Fibroblast of lung (primary cell): ENCODE measurements at regions not wholly inside any gene's neighbourhood (a gene's known extent, or its start where the extent isn't known, plus 50 kb on each side); places are given as distances from the start of the nearest gene placed in this dataset.
A peak's percentile ranks its signal among the peaks of the same experiment; 100 is the strongest.

Source experiments
- DNase-seq, 2 donors: peaks; one replicate each; pipeline versions ENCODE4 v3.0.0 to v3.0.0-alpha.2; 2010; ENCODE audit warnings: low read depth in 2 of 2
- H2AFZ ChIP-seq: 2 replicates; pipeline ENCODE4 v1.5.1; 2012; ENCODE audit warnings: low read length, control low read depth, inconsistent platforms
- H3K27ac ChIP-seq: 2 replicates; pipeline ENCODE4 v1.5.1; 2011; ENCODE audit warnings: low read length, control low read depth; ENCODE audit not compliant: insufficient read depth
- H3K27me3 ChIP-seq: 2 replicates; pipeline ENCODE4 v1.5.1; 2011; ENCODE audit warnings: mild to moderate bottlenecking, low read length; ENCODE audit not compliant: control insufficient read depth, insufficient read depth
- H3K36me3 ChIP-seq: 2 replicates; pipeline ENCODE4 v1.5.1; 2011; ENCODE audit warnings: low read length; ENCODE audit not compliant: control insufficient read depth, insufficient read depth
- H3K4me1 ChIP-seq: 2 replicates; pipeline ENCODE4 v1.5.1; 2011; ENCODE audit warnings: low read length; ENCODE audit not compliant: control insufficient read depth, insufficient read depth; ENCODE audit errors: extremely low read depth
- H3K4me2 ChIP-seq: 2 replicates; pipeline ENCODE4 v1.5.1; 2011; ENCODE audit warnings: low read length, control low read depth; ENCODE audit not compliant: insufficient read depth; ENCODE audit errors: extremely low read depth
- H3K4me3 ChIP-seq, 4 experiments: fragments of 200-600 bp in 1 of 4; sonication (generic) in 1 of 4; replicated peaks in 1 of 4; 2 replicates each; pipeline ENCODE4 v1.5.1; 2011 to 2016; ENCODE audit warnings: low read length in 4 of 4, low read depth in 3 of 4, mild to moderate bottlenecking in 3 of 4, control low read depth in 2 of 4, inconsistent platforms in 1 of 4, mixed read lengths in 1 of 4; ENCODE audit not compliant: insufficient read depth in 1 of 4; ENCODE audit errors: control extremely low read depth in 1 of 4
- H3K79me2 ChIP-seq: 2 replicates; pipeline ENCODE4 v1.5.1; 2012; ENCODE audit warnings: mild to moderate bottlenecking, low read length, inconsistent platforms; ENCODE audit not compliant: control insufficient read depth, insufficient read depth
- H3K9ac ChIP-seq: 2 replicates; pipeline ENCODE4 v1.5.1; 2011; ENCODE audit warnings: mild to moderate bottlenecking, low read length, control low read depth; ENCODE audit not compliant: insufficient read depth
- H3K9me3 ChIP-seq: 2 replicates; pipeline ENCODE4 v1.5.1; 2012; ENCODE audit warnings: low read depth, low read length; ENCODE audit not compliant: control insufficient read depth, insufficient read depth
- H4K20me1 ChIP-seq: 2 replicates; pipeline ENCODE4 v1.5.1; 2011; ENCODE audit warnings: low read length; ENCODE audit not compliant: control insufficient read depth, insufficient read depth; ENCODE audit errors: extremely low read depth
- CTCF ChIP-seq, 2 donors: IDR thresholded peaks in 1 of 2; conservative IDR thresholded peaks in 1 of 2; 1 replicate in 1 of 2; 2 replicates in 1 of 2; pipeline ENCODE4 v1.5.1; 2011 to 2012; ENCODE audit warnings: low read length in 2 of 2, control low read depth in 1 of 2, inconsistent platforms in 1 of 2, low read depth in 1 of 2, mild to moderate bottlenecking in 1 of 2
- EZH2 ChIP-seq: IDR thresholded peaks from 2 replicates; pipeline ENCODE4 v1.5.1; 2012; ENCODE audit warnings: low read length, control low read depth, mild to moderate bottlenecking; ENCODE audit errors: missing control alignments

- H3K4me2 ChIP-seq, result no peak overlapping the region
- TF ChIP-seq EZH2 (no peak), CTCF (conservative IDR thresholded peaks at IDR 0.05 in 1 of 2, IDR thresholded peaks at IDR 0.05 in 1 of 2; ENCODE audit: low read depth in 1 of 2, low read length in 2 of 2) (no peak)
- H3K9ac ChIP-seq, result no peak overlapping the region
These were observed 184.4 kb upstream of the TMEM45B start for GRCh38 chr11:129631201-129631600.

GRCh38 chr11:129636926-129637325, 178.7 kb upstream of the TMEM45B start:
- peak; percentile 23 to 25 for DNase-seq
- no peaks in the 10 kb centered on the region for H3K9me3 ChIP-seq
- no peak overlapping the region for H3K27ac ChIP-seq
- no peak overlapping the region for H3K9ac ChIP-seq
- no peaks in the 10 kb centered on the region for H3K36me3 ChIP-seq
- H3K4me2 ChIP-seq, result no peak overlapping the region
- peaks cover 3% of the 10 kb centered on the region for H3K4me1 ChIP-seq
- no peaks in the 10 kb centered on the region for H4K20me1 ChIP-seq
- H3K27me3 ChIP-seq, result no peaks in the 10 kb centered on the region
- no peak overlapping the region for H3K4me3 ChIP-seq
- no peaks in the 10 kb centered on the region for H3K79me2 ChIP-seq
- no peak overlapping the region for H2AFZ ChIP-seq
- TF ChIP-seq EZH2 (no peak), CTCF (conservative IDR thresholded peaks at IDR 0.05 in 1 of 2, IDR thresholded peaks at IDR 0.05 in 1 of 2; ENCODE audit: low read depth in 1 of 2, low read length in 2 of 2) (no peak)

More at GRCh38 chr11:129631201-129631600, 184.4 kb upstream of the TMEM45B start:
- DNase-seq, result no peak
- Histone ChIP-seq H3K9me3 (no peaks in the 10 kb centered on the region), H3K4me3 (no peak overlapping the region), H3K27me3 (no peaks in the 10 kb centered on the region), H3K4me1 (no peaks in the 10 kb centered on the region), H3K36me3 (no peaks in the 10 kb centered on the region), H3K79me2 (no peaks in the 10 kb centered on the region), H3K27ac (no peak overlapping the region), H4K20me1 (no peaks in the 10 kb centered on the region), H2AFZ (no peak overlapping the region)

DNA sequence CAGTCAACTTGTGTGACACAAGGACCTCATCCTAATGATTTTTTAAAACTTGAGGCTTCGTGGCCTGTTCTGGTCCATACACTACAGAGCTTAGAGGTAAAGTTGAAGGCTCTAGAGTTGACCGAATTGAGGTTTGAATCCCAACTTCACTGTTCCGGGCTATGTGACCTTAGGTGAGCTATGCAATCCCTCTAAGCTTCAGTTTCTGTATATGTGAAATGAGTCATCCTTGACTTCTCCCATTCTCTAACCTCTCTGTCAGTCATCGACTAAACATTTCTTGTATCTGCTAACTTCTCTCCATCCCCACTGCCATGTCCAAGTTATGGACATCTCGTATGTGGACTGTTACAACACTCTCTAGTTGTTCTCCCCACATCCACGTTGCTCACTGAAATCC, 178.2 kb upstream of the TMEM45B start:
- H3K27ac ChIP-seq, result no peak overlapping the region
- no peak overlapping the region for H3K9ac ChIP-seq

More for the DNA sequence above, 178.2 kb upstream of the TMEM45B start:
- Histone ChIP-seq H3K79me2 (no peaks in the 10 kb centered on the region), H3K4me1 (peaks cover 3% of the 10 kb centered on the region), H3K9me3 (no peaks in the 10 kb centered on the region), H3K4me2 (no peak overlapping the region), H3K27me3 (no peaks in the 10 kb centered on the region), H4K20me1 (no peaks in the 10 kb centered on the region), H2AFZ (no peak overlapping the region), H3K4me3 (no peak overlapping the region), H3K36me3 (no peaks in the 10 kb centered on the region)
- TF ChIP-seq EZH2, result no peak
- no peak for TF ChIP-seq CTCF (conservative IDR thresholded peaks at IDR 0.05 in 1 of 2, IDR thresholded peaks at IDR 0.05 in 1 of 2; ENCODE audit: low read depth in 1 of 2, low read length in 2 of 2)
- peak; percentile 35 to 66 for DNase-seq
